Ovary (tissue), 7 donors: ENCODE measurements at regions not wholly inside any gene's neighbourhood (a gene's known extent, or its start where the extent isn't known, plus 50 kb on each side); places are given as distances from the start of the nearest gene placed in this dataset.

Experiments
- DNase-seq, 5 donors: peaks; one replicate each; pipeline ENCODE4 v3.0.0-alpha.2; 2019 to 2020
- H3K27ac ChIP-seq, 2 donors: fragments of 200-600 bp; one replicate each; pipeline versions ENCODE4 v1.5.1 to v1.8.0; 2019 to 2022
- H3K27me3 ChIP-seq: fragments of 200-600 bp; one replicate; pipeline ENCODE4 v1.8.0; 2022
- H3K36me3 ChIP-seq: fragments of 200-600 bp; sonication (generic); one replicate; pipeline ENCODE4 v1.5.1; 2019
- H3K4me1 ChIP-seq: one replicate; pipeline ENCODE4 v1.8.1; 2013; ENCODE audit warnings: mild to moderate bottlenecking, moderate library complexity; ENCODE audit not compliant: insufficient read depth
- H3K4me3 ChIP-seq: fragments of 200-600 bp; sonication (generic); one replicate; pipeline ENCODE4 v1.5.1; 2017
- H3K9me3 ChIP-seq, 2 donors: fragments of 200-600 bp in 1 of 2; sonication (generic) in 1 of 2; one replicate each; pipeline versions ENCODE4 v1.5.1 to v1.8.1; 2013 to 2019; ENCODE audit warnings: mild to moderate bottlenecking in 1 of 2, moderate library complexity in 1 of 2
- EP300 ChIP-seq: sonication (generic); formaldehyde crosslinking; IDR thresholded peaks from one replicate; pipeline ENCODE4 v1.6.1; 2017; ENCODE audit warnings: antibody characterized with exemption
- POLR2A ChIP-seq: fragments of 450-650 bp; IDR thresholded peaks from one replicate; pipeline ENCODE4 v1.6.1; 2017; ENCODE audit warnings: antibody characterized with exemption, mild to moderate bottlenecking, moderate library complexity
- WGBS, 3 donors: extraction: QIAGEN DNeasy Blood & Tissue Kit in 1 of 3; methylation state at CpG; one replicate each; pipeline versions ENCODE4 v1.1.5 to v1.1.7; 2013 to 2017; 5-methylcytosine and 5-hydroxymethylcytosine counted together
- intact Hi-C, 4 donors: fragments of 100-400 bp; cut with DNase I; formaldehyde crosslinking; loops; one replicate each; pipeline versions ENCODE4 v1.11.0 to v1.15.1; 2022 to 2023
- TF ChIP-seq, protein P1 (sequence below), 3 donors: fragments of 450-650 bp in 2 of 3; fragments of 200-600 bp in 1 of 3; IDR thresholded peaks; one replicate each; pipeline versions ENCODE4 v1.5.1 to v1.8.0; 2016 to 2022; ENCODE audit warnings: antibody characterized with exemption in 3 of 3, mild to moderate bottlenecking in 1 of 3
- donor health status: DM: no; HTN: no; CAD: no; lungs with moderate emphysema.
- donor health status: DM: no; HTN: no; CAD: no.
- donor health status: Bipolar disorder and iron deficiency.
- donor health status: DM: no; HTN: no; CAD: no.
- donor health status: DM: yes; HTN: yes; CAD: no.

DNA sequence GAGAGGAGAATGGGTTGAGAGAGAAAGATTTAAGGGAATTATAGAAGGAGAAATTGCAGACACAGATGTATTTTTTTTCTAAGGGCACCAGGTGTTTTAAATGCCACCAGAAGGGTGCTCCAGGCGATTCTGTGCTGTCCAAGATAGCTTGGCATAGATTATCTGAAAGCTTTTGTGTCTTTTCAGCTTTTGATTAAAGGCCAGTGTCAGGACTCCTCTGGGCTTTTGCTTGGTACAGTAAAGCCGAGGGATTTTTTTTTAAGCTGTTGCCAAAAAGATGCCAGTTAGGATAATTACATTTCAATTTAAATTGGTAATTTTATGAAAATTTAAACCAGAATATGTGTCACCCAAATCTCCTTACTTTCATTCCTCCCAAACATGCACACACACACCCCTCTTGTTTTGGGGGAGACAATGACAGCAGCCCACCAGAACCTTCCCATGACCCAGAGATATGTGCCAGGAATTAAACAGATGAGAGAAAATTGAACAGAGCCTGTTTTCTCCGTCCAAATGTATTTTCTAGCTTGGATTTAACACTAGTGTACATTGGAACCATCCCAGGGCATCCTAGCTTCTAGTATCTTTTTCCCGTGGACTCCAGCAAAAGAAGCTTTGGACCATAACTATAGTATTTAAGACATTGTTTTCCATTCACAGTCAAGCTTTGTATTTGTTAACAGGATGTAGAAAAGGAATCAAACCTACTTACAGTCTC is 670.7 kb upstream of the CXADR start:
- intact Hi-C loops, result no loop called here
- 63 to 71% (median 68%) methylated on average over 4 of the region's 4 CpGs for WGBS, 3 donors
- H3K27me3 ChIP-seq, result no peaks in the 10 kb centered on the region
- DNase-seq, result no peak
- TF ChIP-seq, protein P1, sequence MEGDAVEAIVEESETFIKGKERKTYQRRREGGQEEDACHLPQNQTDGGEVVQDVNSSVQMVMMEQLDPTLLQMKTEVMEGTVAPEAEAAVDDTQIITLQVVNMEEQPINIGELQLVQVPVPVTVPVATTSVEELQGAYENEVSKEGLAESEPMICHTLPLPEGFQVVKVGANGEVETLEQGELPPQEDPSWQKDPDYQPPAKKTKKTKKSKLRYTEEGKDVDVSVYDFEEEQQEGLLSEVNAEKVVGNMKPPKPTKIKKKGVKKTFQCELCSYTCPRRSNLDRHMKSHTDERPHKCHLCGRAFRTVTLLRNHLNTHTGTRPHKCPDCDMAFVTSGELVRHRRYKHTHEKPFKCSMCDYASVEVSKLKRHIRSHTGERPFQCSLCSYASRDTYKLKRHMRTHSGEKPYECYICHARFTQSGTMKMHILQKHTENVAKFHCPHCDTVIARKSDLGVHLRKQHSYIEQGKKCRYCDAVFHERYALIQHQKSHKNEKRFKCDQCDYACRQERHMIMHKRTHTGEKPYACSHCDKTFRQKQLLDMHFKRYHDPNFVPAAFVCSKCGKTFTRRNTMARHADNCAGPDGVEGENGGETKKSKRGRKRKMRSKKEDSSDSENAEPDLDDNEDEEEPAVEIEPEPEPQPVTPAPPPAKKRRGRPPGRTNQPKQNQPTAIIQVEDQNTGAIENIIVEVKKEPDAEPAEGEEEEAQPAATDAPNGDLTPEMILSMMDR (IDR thresholded peaks at IDR 0.05), result no peak
- TF ChIP-seq EP300 (no peak), POLR2A (no peak)
- no peaks in the 10 kb centered on the region for H3K36me3 ChIP-seq
- no peaks in the 10 kb centered on the region for H3K9me3 ChIP-seq
- H3K27ac ChIP-seq, result no peak overlapping the region
- H3K4me1 ChIP-seq, result peaks cover 7% of the 10 kb centered on the region
- H3K4me3 ChIP-seq, result no peak overlapping the region

DNA sequence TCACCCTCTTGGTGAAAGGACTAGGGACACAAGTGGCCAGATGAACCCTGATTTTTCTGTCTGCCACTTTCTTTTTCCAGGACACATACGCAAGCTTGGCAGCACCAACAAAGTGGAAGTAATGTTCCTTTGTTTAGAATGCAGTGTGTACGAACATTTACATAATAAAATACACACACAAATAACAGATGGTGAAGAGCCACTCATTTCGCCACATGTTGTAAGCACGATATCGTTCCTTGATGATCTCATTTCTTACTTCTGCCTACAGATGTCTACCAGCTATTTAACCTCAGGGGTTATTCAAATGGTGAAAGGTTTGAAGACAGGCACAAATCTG is 670.2 kb upstream of the CXADR start:
- H3K4me3 ChIP-seq, result no peak overlapping the region
- no peaks in the 10 kb centered on the region for H3K36me3 ChIP-seq
- no peaks in the 10 kb centered on the region for H3K9me3 ChIP-seq
- peaks cover 6% of the 10 kb centered on the region for H3K4me1 ChIP-seq
- H3K27ac ChIP-seq, result no peak overlapping the region
- WGBS, 3 donors, result 76 to 87% (median 77%) methylated on average over 5 of the region's 5 CpGs
- no peak for DNase-seq
- intact Hi-C loops, result no loop called here
- no peaks in the 10 kb centered on the region for H3K27me3 ChIP-seq
- TF ChIP-seq POLR2A (no peak), EP300 (no peak)
- TF ChIP-seq, protein P1 (IDR thresholded peaks at IDR 0.05), result no peak

DNA sequence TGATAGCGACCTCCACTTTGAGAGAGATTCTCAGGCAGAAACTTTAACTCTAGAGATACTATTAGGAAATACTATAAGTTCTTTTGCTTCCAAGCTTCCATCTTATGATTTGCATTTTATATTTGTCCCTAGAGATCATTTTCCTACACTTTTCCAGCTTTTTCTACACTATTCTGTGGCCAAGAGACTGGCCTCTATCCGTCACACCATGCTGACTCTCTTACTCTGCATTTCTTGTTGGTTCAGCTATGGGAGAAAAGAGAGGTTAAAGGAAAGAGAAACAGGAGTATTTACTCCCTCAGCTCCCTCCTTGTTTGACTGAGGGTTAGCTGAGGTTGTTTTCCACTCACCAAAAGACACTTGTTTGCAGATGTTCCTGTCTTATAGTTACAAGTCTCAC is 665.6 kb upstream of the CXADR start:
- intact Hi-C loops, result no loop called here
- WGBS, 3 donors, result 77 to 85% (median 81%) methylated on average over 2 of the region's 2 CpGs
- Histone ChIP-seq H3K36me3 (no peaks in the 10 kb centered on the region), H3K27ac (no peak overlapping the region), H3K4me1 (no peaks in the 10 kb centered on the region), H3K9me3 (no peaks in the 10 kb centered on the region), H3K27me3 (no peaks in the 10 kb centered on the region), H3K4me3 (no peak overlapping the region)
- DNase-seq, result no peak
- TF ChIP-seq, protein P1 (IDR thresholded peaks at IDR 0.05), result no peak
- no peak for TF ChIP-seq POLR2A
- no peak for TF ChIP-seq EP300

DNA sequence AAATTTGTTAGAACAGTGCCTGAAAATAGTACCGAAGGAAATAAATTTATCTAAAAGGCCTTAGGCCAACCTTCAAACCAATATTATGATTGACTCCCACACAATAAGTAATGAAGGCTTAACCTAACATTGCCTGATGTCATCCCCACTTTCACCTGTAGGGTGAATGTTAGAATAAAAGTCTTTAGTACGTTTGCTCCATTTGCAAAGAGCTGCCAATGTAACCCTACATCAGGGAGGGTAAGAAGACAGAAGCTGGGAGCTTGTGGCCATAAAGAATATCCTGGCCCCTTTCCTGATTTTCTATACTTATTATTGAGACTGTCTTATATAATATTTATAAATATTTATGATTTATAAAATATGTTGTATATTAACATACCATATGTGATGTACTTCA is 661.8 kb upstream of the CXADR start:
- no peaks in the 10 kb centered on the region for H3K4me1 ChIP-seq
- H3K9me3 ChIP-seq, result no peaks in the 10 kb centered on the region
- no peak for DNase-seq
- H3K27ac ChIP-seq, result no peak overlapping the region
- TF ChIP-seq, protein P1 (IDR thresholded peaks at IDR 0.05), result no peak
- TF ChIP-seq POLR2A (no peak), EP300 (no peak)
- no peaks in the 10 kb centered on the region for H3K36me3 ChIP-seq
- H3K27me3 ChIP-seq, result no peaks in the 10 kb centered on the region
- WGBS, 3 donors, result 89 to 92% (median 91%) methylated on average over 2 of the region's 2 CpGs
- intact Hi-C loops, result no loop called here
- no peak overlapping the region for H3K4me3 ChIP-seq
